Vagina (tissue), 2 donors: ENCODE measurements at regions not wholly inside any gene's neighbourhood (a gene's known extent, or its start where the extent isn't known, plus 50 kb on each side); places are given as distances from the start of the nearest gene placed in this dataset.

ENCODE experiments used
- DNase-seq, 2 donors: peaks; one replicate each; pipeline ENCODE4 v3.0.0-alpha.2; 2017; ENCODE audit errors: extremely low spot score in 2 of 2
- H3K27ac ChIP-seq: fragments of 200-600 bp; sonication (generic); one replicate; pipeline ENCODE4 v1.5.1; 2019
- H3K27me3 ChIP-seq: fragments of 200-600 bp; sonication (generic); one replicate; pipeline ENCODE4 v1.5.1; 2019
- H3K36me3 ChIP-seq, 2 donors: fragments of 200-600 bp; sonication (generic); one replicate each; pipeline ENCODE4 v1.5.1; 2017 to 2019
- H3K4me1 ChIP-seq: fragments of 200-600 bp; sonication (generic); one replicate; pipeline ENCODE4 v1.5.1; 2019
- H3K4me3 ChIP-seq, 2 donors: fragments of 200-600 bp; sonication (generic); 1 replicate in 1 of 2; 2 replicates in 1 of 2; pipeline ENCODE4 v1.5.1; 2016 to 2019
- H3K9me3 ChIP-seq: fragments of 200-600 bp; sonication (generic); one replicate; pipeline ENCODE4 v1.5.1; 2019
- CTCF ChIP-seq, 3 experiments: fragments of 450-650 bp in 2 of 3; fragments of 200-600 bp in 1 of 3; sonication (generic) in 1 of 3; IDR thresholded peaks; one replicate each; pipeline ENCODE4 v1.5.1; 2017 to 2019; ENCODE audit warnings: antibody characterized with exemption in 3 of 3, mild to moderate bottlenecking in 2 of 3, moderate library complexity in 2 of 3
- POLR2A ChIP-seq, 2 donors: fragments of 450-650 bp; IDR thresholded peaks; one replicate each; pipeline ENCODE4 v1.6.1; 2017; ENCODE audit warnings: antibody characterized with exemption in 2 of 2, mild to moderate bottlenecking in 2 of 2, moderate library complexity in 2 of 2
- POLR2AphosphoS5 ChIP-seq, 2 donors: sonication (generic); formaldehyde crosslinking; IDR thresholded peaks; one replicate each; pipeline ENCODE4 v1.9.0; 2017; ENCODE audit warnings: antibody characterized with exemption in 2 of 2, mild to moderate bottlenecking in 2 of 2, low read depth in 1 of 2; ENCODE audit not compliant: insufficient read depth in 1 of 2
- intact Hi-C: fragments of 100-400 bp; cut with DNase I; formaldehyde crosslinking; loops from one replicate; pipeline ENCODE4 v1.15.1; 2023

GRCh38 chr9:91116711-91117110, 245.0 kb downstream of the AUH start:
- no peaks in the 10 kb centered on the region for H3K9me3 ChIP-seq
- peaks cover 29% of the 10 kb centered on the region for H3K4me1 ChIP-seq
- H3K27me3 ChIP-seq, result no peaks in the 10 kb centered on the region
- no peak overlapping the region for H3K27ac ChIP-seq
- H3K36me3 ChIP-seq, result no peaks in the 10 kb centered on the region
- intact Hi-C loops, result no loop called here
- no peak for DNase-seq
- H3K4me3 ChIP-seq, result no peak overlapping the region
- TF ChIP-seq CTCF (IDR thresholded peaks at IDR 0.05) (no peak), POLR2A (IDR thresholded peaks at IDR 0.05) (no peak), POLR2AphosphoS5 (IDR thresholded peaks at IDR 0.05; ENCODE audit: insufficient read depth in 1 of 2, low read depth in 1 of 2) (no peak)

GRCh38 chr9:91117474-91117891, 244.2 kb downstream of the AUH start:
- Histone ChIP-seq H3K4me1 (peaks cover 29% of the 10 kb centered on the region), H3K9me3 (no peaks in the 10 kb centered on the region), H3K27me3 (no peaks in the 10 kb centered on the region), H3K36me3 (no peaks in the 10 kb centered on the region), H3K4me3 (peak overlapping the region in 1 of 2 donors; percentile 5), H3K27ac (peak overlapping the region; percentile 79)
- intact Hi-C loops, result no loop called here
- TF ChIP-seq CTCF (IDR thresholded peaks at IDR 0.05), result no peak
- TF ChIP-seq POLR2AphosphoS5 (IDR thresholded peaks at IDR 0.05; ENCODE audit: insufficient read depth in 1 of 2, low read depth in 1 of 2), result no peak
- no peak for TF ChIP-seq POLR2A (IDR thresholded peaks at IDR 0.05)
- DNase-seq, result no peak

GRCh38 chr9:91117959-91118703, 243.6 kb downstream of the AUH start:
- intact Hi-C loops, result no loop called here
- Histone ChIP-seq H3K9me3 (no peaks in the 10 kb centered on the region), H3K4me3 (peak overlapping the region; percentile 5 to 21), H3K27me3 (no peaks in the 10 kb centered on the region), H3K36me3 (no peaks in the 10 kb centered on the region), H3K4me1 (peaks cover 29% of the 10 kb centered on the region), H3K27ac (peak overlapping the region; percentile 79)
- no peak for TF ChIP-seq CTCF (IDR thresholded peaks at IDR 0.05)
- peak in 1 of 2 donors; percentile 26 for TF ChIP-seq POLR2A (IDR thresholded peaks at IDR 0.05)
- peak; percentile 34 to 81 for TF ChIP-seq POLR2AphosphoS5 (IDR thresholded peaks at IDR 0.05; ENCODE audit: insufficient read depth in 1 of 2, low read depth in 1 of 2)
- DNase-seq, result peak in 1 of 2 donors; percentile 90

- no peak for TF ChIP-seq POLR2AphosphoS5 (IDR thresholded peaks at IDR 0.05; ENCODE audit: insufficient read depth in 1 of 2, low read depth in 1 of 2)
- no peak for TF ChIP-seq CTCF (IDR thresholded peaks at IDR 0.05)
- TF ChIP-seq POLR2A (IDR thresholded peaks at IDR 0.05), result no peak
- intact Hi-C loops, result no loop called here
- DNase-seq, result no peak
- Histone ChIP-seq H3K9me3 (no peaks in the 10 kb centered on the region), H3K27me3 (no peaks in the 10 kb centered on the region), H3K36me3 (no peaks in the 10 kb centered on the region), H3K4me1 (peaks cover 29% of the 10 kb centered on the region), H3K4me3 (peak overlapping the region; percentile 5 to 21), H3K27ac (peak overlapping the region; percentile 79)
These were observed 243.1 kb downstream of the AUH start for GRCh38 chr9:91118704-91119025.

GRCh38 chr9:91119142-91119541, 242.6 kb downstream of the AUH start:
- Histone ChIP-seq H3K36me3 (no peaks in the 10 kb centered on the region), H3K4me1 (peaks cover 29% of the 10 kb centered on the region), H3K27me3 (no peaks in the 10 kb centered on the region), H3K9me3 (no peaks in the 10 kb centered on the region), H3K27ac (peak overlapping the region; percentile 79), H3K4me3 (peak overlapping the region; percentile 5 to 21)
- TF ChIP-seq CTCF (IDR thresholded peaks at IDR 0.05), result no peak
- TF ChIP-seq POLR2A (IDR thresholded peaks at IDR 0.05), result no peak
- no peak for TF ChIP-seq POLR2AphosphoS5 (IDR thresholded peaks at IDR 0.05; ENCODE audit: insufficient read depth in 1 of 2, low read depth in 1 of 2)
- DNase-seq, result no peak
- intact Hi-C loops, result no loop called here
